ENCODE measurements at regions not wholly inside any gene's neighbourhood (a gene's known extent, or its start where the extent isn't known, plus 50 kb on each side); places are given as distances from the start of the nearest gene placed in this dataset.

DNA sequence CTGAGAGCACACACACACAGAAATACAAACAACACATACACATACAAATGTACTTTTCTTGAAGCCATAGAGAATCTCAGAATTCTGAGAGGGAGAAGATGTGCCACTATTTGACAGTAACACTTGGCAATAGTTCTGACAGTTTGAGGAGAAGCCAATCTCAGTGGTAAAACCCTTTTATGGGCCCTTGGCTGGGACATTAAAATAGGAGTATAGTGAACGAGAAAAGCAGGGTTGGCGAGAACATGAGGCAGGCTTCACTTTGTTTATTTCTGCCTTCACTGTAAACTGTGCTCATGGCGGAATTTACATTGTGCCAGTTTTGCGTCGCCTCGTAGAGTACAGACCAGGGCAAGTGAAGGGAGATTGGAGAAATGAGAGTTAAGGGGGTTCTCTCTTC, 449.4 kb upstream of the POU3F3 start:
- no peaks in the 10 kb centered on the region for H3K4me1 ChIP-seq (ENCODE audit: insufficient read depth, low read length)
- FAIRE-seq (no peak), DNase-seq (ENCODE audit: low spot score) (no peak), ATAC-seq (no peak)
- peaks cover 0 to 3% of the 10 kb centered on the region in 2 experiments; a peak in 1 of 5 replicates for H3K27me3 ChIP-seq (ENCODE audit: control insufficient read depth in 1 of 2, insufficient read depth in 2 of 2, low read length in 2 of 2)
- no TSS peak for BruUV-seq (replicated peaks)
- WGBS (ENCODE audit: low lambda C conversion rate): 37% methylated on average over 6 of the region's 6 CpGs
- TF ChIP-seq ZNF572 (CRISPR knock-in tag; IDR thresholded peaks at IDR 0.05) (no peak), MBNL3 (CRISPR knock-in tag; conservative IDR thresholded peaks at IDR 0.05) (no peak), ZNF713 (CRISPR knock-in tag; IDR thresholded peaks at IDR 0.05) (no peak), RBAK (CRISPR knock-in tag; IDR thresholded peaks at IDR 0.05) (no peak), NFYB (CRISPR knock-in tag; IDR thresholded peaks at IDR 0.05) (no peak), ZNF317 (CRISPR knock-in tag; IDR thresholded peaks at IDR 0.05) (no peak), ATRX (CRISPR knock-in tag; IDR thresholded peaks at IDR 0.05; ENCODE audit: borderline replicate concordance) (no peak), ZNF180 (CRISPR knock-in tag; IDR thresholded peaks at IDR 0.05; ENCODE audit: borderline replicate concordance, low read depth) (no peak), GPN1 (CRISPR knock-in tag; IDR thresholded peaks at IDR 0.05; ENCODE audit: borderline replicate concordance) (no peak), POLR2G (IDR thresholded peaks at IDR 0.05; ENCODE audit: low read depth, low read length) (no peak), NFATC3 (CRISPR knock-in tag; IDR thresholded peaks at IDR 0.05) (no peak), ZNF749 (CRISPR knock-in tag; IDR thresholded peaks at IDR 0.05; ENCODE audit: borderline replicate concordance) (no peak), ZNF333 (CRISPR knock-in tag; IDR thresholded peaks at IDR 0.05; ENCODE audit: borderline replicate concordance) (no peak), GTF3A (CRISPR knock-in tag; conservative IDR thresholded peaks at IDR 0.05) (no peak)
- TF ChIP-seq, protein P1, sequence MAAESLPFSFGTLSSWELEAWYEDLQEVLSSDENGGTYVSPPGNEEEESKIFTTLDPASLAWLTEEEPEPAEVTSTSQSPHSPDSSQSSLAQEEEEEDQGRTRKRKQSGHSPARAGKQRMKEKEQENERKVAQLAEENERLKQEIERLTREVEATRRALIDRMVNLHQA (CRISPR knock-in tag; IDR thresholded peaks at IDR 0.05): no peak
- TF ChIP-seq, protein P2, sequence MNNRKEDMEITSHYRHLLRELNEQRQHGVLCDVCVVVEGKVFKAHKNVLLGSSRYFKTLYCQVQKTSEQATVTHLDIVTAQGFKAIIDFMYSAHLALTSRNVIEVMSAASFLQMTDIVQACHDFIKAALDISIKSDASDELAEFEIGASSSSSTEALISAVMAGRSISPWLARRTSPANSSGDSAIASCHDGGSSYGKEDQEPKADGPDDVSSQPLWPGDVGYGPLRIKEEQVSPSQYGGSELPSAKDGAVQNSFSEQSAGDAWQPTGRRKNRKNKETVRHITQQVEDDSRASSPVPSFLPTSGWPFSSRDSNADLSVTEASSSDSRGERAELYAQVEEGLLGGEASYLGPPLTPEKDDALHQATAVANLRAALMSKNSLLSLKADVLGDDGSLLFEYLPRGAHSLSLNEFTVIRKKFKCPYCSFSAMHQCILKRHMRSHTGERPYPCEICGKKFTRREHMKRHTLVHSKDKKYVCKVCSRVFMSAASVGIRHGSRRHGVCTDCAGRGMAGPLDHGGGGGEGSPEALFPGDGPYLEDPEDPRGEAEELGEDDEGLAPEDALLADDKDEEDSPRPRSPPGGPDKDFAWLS (CRISPR knock-in tag; IDR thresholded peaks at IDR 0.05; ENCODE audit: borderline replicate concordance): no peak
- TF ChIP-seq, protein P3, sequence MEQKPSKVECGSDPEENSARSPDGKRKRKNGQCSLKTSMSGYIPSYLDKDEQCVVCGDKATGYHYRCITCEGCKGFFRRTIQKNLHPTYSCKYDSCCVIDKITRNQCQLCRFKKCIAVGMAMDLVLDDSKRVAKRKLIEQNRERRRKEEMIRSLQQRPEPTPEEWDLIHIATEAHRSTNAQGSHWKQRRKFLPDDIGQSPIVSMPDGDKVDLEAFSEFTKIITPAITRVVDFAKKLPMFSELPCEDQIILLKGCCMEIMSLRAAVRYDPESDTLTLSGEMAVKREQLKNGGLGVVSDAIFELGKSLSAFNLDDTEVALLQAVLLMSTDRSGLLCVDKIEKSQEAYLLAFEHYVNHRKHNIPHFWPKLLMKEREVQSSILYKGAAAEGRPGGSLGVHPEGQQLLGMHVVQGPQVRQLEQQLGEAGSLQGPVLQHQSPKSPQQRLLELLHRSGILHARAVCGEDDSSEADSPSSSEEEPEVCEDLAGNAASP (CRISPR knock-in tag; IDR thresholded peaks at IDR 0.05; ENCODE audit: borderline replicate concordance): no peak
- TF ChIP-seq, protein P4, sequence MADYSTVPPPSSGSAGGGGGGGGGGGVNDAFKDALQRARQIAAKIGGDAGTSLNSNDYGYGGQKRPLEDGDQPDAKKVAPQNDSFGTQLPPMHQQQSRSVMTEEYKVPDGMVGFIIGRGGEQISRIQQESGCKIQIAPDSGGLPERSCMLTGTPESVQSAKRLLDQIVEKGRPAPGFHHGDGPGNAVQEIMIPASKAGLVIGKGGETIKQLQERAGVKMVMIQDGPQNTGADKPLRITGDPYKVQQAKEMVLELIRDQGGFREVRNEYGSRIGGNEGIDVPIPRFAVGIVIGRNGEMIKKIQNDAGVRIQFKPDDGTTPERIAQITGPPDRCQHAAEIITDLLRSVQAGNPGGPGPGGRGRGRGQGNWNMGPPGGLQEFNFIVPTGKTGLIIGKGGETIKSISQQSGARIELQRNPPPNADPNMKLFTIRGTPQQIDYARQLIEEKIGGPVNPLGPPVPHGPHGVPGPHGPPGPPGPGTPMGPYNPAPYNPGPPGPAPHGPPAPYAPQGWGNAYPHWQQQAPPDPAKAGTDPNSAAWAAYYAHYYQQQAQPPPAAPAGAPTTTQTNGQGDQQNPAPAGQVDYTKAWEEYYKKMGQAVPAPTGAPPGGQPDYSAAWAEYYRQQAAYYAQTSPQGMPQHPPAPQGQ (CRISPR knock-in tag; IDR thresholded peaks at IDR 0.05; ENCODE audit: borderline replicate concordance): no peak
- TF ChIP-seq, protein P5, sequence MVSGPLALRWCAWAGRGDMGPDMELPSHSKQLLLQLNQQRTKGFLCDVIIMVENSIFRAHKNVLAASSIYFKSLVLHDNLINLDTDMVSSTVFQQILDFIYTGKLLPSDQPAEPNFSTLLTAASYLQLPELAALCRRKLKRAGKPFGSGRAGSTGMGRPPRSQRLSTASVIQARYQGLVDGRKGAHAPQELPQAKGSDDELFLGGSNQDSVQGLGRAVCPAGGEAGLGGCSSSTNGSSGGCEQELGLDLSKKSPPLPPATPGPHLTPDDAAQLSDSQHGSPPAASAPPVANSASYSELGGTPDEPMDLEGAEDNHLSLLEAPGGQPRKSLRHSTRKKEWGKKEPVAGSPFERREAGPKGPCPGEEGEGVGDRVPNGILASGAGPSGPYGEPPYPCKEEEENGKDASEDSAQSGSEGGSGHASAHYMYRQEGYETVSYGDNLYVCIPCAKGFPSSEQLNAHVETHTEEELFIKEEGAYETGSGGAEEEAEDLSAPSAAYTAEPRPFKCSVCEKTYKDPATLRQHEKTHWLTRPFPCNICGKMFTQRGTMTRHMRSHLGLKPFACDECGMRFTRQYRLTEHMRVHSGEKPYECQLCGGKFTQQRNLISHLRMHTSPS (CRISPR knock-in tag; IDR thresholded peaks at IDR 0.05; ENCODE audit: low read depth): no peak
- no peak overlapping the region for H3K4me2 ChIP-seq (ENCODE audit: low read depth, low read length)
- no peaks in the 10 kb centered on the region for H3K9me3 ChIP-seq (ENCODE audit: low read length)
- H3K36me3 ChIP-seq (replicated peaks in 1 of 2; ENCODE audit: control insufficient read depth in 1 of 2, insufficient read depth in 2 of 2, low read length in 2 of 2): no peaks in the 10 kb centered on the region
- H2AFZ ChIP-seq (ENCODE audit: low read length): no peak overlapping the region
- H4K20me1 ChIP-seq (ENCODE audit: insufficient read depth, low read length): no peaks in the 10 kb centered on the region
- ChIA-PET POLR2A (no interaction called here), CTCF (ENCODE audit: low intra/inter-chr PET ratio, low total read pairs) (no interaction called here)
- intact Hi-C loops (cut with micrococcal nuclease; ENCODE audit: unreplicated experiment) (no loop called here), in situ Hi-C loops (cut with HindIII; ENCODE audit: extremely low pct_ligation_motif_present, low pct_unique_long_range_greater_than_20kb) (no loop called here)
- no peak overlapping the region for H3K27ac ChIP-seq (ENCODE audit: extremely low read length, insufficient read depth, low read length)
- no peak overlapping the region for H3K4me3 ChIP-seq (replicated peaks in 1 of 3; ENCODE audit: insufficient read depth in 1 of 3, low read depth in 2 of 3, low read length in 3 of 3)
- H3K79me2 ChIP-seq (ENCODE audit: insufficient read depth, low read length): no peaks in the 10 kb centered on the region
- no peak overlapping the region for H3K9ac ChIP-seq (ENCODE audit: insufficient read depth, low read depth, low read length)

Data from HepG2 (cell line).